Thyroid gland (tissue), 4 donors: ENCODE measurements at regions not wholly inside any gene's neighbourhood (a gene's known extent, or its start where the extent isn't known, plus 50 kb on each side); places are given as distances from the start of the nearest gene placed in this dataset.

Experiments
- POLR2A ChIP-seq, 2 donors: fragments of 450-650 bp; IDR thresholded peaks; one replicate each; pipeline ENCODE4 v1.6.1; 2017; ENCODE audit warnings: antibody characterized with exemption in 2 of 2, mild to moderate bottlenecking in 2 of 2, moderate library complexity in 1 of 2
- TF ChIP-seq, protein P1 (sequence below), 6 experiments: fragments of 200-600 bp in 3 of 6; fragments of 450-650 bp in 3 of 6; sonication (generic) in 3 of 6; IDR thresholded peaks; one replicate each; pipeline ENCODE4 v1.5.1; 2016 to 2019; ENCODE audit warnings: antibody characterized with exemption in 6 of 6, mild to moderate bottlenecking in 2 of 6, inconsistent platforms in 1 of 6, moderate library complexity in 1 of 6

DNA sequence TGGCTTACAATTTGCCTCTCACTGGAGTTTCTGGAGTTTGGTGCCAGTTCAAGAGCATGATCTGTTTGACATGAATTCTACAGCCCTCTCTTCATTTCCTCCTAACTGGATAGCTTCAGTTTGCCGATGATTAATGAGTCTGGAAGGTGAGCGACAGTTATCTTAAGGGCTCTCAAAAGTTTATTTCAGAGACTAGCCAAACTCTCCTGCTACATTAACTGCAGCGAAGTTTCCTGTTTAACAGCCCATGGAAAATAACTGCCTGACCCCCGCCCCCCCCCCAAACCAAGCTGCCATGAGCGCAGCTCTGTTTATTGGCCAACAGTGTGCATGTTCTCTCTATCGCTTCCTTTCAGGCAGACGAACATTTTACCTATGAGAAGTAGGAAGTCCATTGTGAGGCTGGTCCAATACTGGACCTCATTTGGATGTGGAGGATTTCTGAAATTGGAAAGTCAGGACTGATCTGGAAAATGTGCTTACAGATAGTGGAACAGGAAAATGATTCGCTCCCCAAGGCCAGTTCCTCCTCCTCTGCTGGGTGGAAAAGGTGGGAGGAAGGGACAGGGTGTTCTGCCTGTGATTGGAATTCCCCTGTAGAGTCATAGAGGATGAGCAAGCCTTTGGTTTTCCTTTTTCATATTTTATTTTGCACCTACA, 522.2 kb upstream of the JAG1 start:
- TF ChIP-seq, protein P1, sequence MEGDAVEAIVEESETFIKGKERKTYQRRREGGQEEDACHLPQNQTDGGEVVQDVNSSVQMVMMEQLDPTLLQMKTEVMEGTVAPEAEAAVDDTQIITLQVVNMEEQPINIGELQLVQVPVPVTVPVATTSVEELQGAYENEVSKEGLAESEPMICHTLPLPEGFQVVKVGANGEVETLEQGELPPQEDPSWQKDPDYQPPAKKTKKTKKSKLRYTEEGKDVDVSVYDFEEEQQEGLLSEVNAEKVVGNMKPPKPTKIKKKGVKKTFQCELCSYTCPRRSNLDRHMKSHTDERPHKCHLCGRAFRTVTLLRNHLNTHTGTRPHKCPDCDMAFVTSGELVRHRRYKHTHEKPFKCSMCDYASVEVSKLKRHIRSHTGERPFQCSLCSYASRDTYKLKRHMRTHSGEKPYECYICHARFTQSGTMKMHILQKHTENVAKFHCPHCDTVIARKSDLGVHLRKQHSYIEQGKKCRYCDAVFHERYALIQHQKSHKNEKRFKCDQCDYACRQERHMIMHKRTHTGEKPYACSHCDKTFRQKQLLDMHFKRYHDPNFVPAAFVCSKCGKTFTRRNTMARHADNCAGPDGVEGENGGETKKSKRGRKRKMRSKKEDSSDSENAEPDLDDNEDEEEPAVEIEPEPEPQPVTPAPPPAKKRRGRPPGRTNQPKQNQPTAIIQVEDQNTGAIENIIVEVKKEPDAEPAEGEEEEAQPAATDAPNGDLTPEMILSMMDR (IDR thresholded peaks at IDR 0.05), result no peak
- TF ChIP-seq POLR2A (IDR thresholded peaks at IDR 0.05), result no peak
